ENCODE measurements at regions not wholly inside any gene's neighbourhood (a gene's known extent, or its start where the extent isn't known, plus 50 kb on each side); places are given as distances from the start of the nearest gene placed in this dataset.

- DNase-seq (ENCODE audit: low read depth): no peak
Observed at GRCh38 chr7:45973725-45974532, 52.9 kb upstream of the IGFBP3 start.

GRCh38 chr7:45972629-45973312 is 51.7 kb upstream of the IGFBP3 start:
- no peak for DNase-seq (ENCODE audit: low read depth)

GRCh38 chr7:45971661-45972175 is 50.6 kb upstream of the IGFBP3 start:
- no peak for DNase-seq (ENCODE audit: low read depth)

GRCh38 chr7:45971171-45971570 is 50.1 kb upstream of the IGFBP3 start:
- no peak for DNase-seq (ENCODE audit: low read depth)

All from forelimb muscle (tissue), 1 donor.